ENCODE measurements at regions not wholly inside any gene's neighbourhood (a gene's known extent, or its start where the extent isn't known, plus 50 kb on each side); places are given as distances from the start of the nearest gene placed in this dataset.
"Not testable (repeated sequence)": the region's sequence is repeated elsewhere in the genome, so short reads cannot be mapped to it uniquely, and the experiment has no call there.

- no peak for DNase-seq
Observed at GRCh38 chr14:101083564-101084435, 180.3 kb upstream of the RTL1 start.

GRCh38 chr14:101084436-101084826 is 180.9 kb upstream of the RTL1 start:
- DNase-seq: no peak

- no peak for DNase-seq
Observed at GRCh38 chr14:101086926-101087325, 183.4 kb upstream of the RTL1 start.

DNA sequence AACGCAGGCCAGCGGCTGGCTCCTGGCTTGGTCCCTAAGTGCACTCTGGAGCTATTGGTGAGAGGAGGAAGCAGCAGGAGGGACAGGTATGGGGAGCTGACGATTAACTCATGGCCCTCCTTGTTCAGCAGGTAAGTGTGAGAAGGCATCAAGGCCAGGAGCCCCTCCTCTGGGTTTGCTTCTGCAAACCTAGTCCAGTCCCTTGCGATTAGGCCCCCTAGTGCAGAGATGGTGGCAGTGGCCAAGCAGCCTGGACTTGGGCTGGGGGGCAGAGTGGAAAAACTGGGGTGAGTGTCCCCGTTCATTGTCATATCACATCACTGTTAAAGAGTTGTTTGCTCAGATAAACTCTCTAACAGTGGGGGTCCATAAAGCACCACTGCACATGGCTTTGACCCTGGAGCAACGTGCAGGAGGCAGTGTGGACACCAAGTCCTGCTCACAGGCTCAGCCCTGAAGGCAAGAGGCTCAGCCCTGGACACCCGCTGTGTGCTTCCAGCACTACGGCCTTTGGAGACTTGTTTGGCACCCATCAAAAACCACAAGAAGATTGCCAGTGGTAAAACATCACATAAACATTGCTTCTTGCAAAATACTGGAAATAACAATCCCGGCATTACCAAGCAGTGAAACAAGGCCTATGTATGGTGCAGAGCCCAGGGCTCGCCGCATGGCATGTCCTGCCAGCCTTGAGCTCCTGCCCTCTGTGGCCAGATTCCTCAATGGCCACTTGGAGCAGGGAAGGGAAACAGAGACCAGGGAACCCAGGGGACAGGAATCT is 184.3 kb upstream of the RTL1 start:
- DNase-seq: no peak

- DNase-seq: no peak
Observed at GRCh38 chr14:101088395-101088667, 184.8 kb upstream of the RTL1 start.

- DNase-seq: no peak
Observed at GRCh38 chr14:101088714-101089113, 185.2 kb upstream of the RTL1 start.

DNA sequence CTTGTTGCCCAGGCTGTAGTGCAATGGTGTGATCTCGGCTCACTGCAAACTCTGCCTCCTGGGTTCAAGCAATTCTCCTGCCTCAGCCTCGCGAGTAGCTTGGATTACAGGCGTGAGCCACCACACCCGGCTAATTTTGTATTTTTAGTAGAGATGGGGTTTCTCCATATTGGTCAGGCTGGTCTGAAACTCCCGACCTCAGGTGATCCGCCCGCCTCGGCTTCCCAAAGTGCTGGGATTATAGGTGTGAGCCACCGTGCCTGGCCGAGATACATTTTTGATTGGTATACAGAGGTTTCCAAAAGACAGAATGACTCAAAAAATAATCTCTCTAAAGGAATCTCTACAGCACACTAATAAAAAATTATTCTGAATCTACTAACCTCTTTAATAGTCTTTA is 187.0 kb upstream of the RTL1 start:
- not testable (repeated sequence) for DNase-seq

DNA sequence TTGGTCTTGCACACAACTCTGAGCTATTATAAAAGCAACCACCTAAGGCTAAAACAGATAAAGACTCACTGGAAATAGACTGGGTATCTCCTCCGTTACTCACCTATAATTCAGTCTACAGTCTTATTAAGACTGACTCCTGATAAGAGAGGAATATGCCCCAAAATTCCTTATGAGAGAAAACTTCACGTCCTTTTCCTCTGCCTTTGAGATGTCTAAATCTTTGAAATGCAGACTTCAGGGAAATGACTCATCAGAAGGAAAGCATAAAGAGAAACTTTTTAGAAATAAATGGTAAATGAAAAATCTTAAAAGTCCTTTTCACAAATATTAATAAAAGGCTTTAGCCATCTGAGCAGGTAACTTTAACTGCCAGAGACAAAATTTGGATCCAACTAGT is 187.5 kb upstream of the RTL1 start:
- no peak for DNase-seq

DNA sequence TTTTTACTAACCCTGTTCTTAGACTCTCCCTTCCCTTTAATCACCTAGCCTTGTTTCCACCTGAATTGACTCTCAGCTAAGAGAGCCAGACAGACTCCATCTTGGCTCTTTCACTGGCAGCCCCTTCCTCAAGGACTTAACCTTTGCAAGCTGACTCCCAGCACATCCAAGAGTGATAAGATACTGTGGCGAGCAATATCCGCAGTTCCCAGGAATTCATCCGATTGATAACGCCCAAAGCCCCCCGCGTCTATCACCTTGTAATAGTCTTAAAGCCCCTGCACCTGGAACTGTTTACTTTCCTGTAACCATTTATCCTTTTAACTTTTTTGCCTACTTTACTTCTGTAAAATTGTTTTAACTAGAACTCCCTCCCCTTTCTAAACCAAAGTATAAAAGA is 191.4 kb upstream of the RTL1 start:
- DNase-seq: not testable (repeated sequence)

DNA sequence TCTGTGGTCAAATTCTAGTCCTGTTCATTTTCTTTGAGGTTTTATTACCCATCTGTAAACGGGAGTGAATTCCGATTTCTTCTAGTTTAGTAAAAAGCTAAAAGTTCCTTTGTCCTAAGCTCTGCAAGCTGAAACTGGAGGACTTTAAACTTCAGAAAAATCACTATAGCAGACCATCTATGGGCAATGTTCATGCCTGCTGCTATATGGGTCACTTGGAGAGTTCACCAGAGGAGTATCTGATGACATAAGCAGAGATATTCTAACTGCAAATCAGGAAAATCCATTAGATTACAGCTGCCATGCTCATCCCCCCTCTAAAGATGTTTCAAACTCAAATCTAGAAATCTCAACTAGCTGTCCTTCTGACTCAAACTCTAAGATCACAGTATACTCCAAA is 193.0 kb upstream of the RTL1 start:
- no peak for DNase-seq

- DNase-seq: no peak
Observed at GRCh38 chr14:101097109-101097793, 193.7 kb upstream of the RTL1 start.

GRCh38 chr14:101098177-101098576 is 194.7 kb upstream of the RTL1 start:
- DNase-seq: no peak

DNA sequence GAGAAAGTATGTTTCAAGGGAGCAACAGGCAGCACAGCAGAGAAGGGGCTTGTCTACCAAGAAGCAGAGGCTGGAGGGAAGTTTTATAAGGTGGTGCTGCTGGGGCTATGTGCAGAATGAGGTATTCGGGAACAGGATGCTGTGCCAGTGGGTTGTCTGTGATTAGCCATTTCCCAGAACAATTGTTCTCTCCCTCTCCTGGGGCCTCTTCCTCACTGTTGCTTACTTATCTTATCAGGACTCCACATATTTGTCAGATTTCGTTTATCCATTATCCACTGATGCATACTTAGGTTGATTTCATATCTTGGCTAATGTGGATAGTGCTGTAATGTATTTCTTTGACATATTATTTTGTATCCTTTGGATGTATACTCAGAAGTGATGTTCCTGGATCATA is 195.1 kb upstream of the RTL1 start:
- no peak for DNase-seq

DNA sequence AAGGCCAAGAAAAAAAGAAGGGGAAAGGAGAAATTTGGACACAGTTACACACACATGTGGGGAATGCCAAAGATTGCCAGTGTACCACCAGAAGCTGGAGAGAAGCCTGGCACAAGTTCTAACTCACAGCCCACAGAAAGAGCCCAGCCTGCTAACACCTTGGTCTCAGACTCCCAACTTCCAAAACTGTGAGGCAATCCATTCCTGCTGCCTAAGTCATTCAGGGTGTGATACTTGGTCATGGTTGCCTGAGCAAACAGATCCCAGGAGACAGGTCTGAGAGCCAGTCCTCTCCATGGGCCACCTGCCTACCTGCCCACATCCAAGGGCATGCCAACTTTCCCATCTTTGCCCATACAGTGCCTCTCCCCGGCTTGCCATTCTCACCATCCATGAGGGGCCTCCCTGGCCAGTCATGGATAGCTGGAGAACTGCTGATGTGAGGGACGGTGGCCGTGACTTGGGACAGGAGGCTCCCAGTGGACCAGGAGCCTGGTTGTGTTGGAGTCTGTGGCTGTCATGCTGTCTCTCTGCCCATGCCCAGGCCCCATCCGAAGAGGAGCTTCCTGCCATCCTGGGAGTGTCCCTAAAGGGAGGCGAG is 198.0 kb upstream of the RTL1 start:
- no peak for DNase-seq

DNA sequence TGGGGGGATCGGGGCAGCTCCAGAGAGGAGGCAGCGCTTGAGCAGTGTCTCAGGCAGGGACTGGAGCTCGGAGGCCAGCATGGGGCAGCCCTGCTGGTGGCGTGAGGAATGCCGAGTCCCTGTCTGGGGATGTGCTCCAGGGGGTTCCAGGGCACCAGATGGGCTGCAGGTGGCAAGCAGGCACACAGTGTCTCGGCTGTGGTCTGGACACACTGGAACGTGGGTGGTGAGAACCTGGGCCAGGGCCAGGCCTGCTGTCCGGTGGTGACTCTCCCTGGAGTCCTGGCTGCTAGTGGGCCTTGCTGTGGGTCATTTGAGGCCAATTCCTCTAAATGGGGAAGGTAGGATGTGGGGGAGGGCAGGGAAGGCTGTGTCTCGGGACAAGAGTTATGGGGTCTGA is 199.4 kb upstream of the RTL1 start:
- peak in 1 of 2 experiments; percentile 4 for DNase-seq

- DNase-seq: no peak
Observed at GRCh38 chr14:101103321-101103901, 199.9 kb upstream of the RTL1 start.

- DNase-seq: no peak
Observed at GRCh38 chr14:101104485-101104884, 201.0 kb upstream of the RTL1 start.

DNA sequence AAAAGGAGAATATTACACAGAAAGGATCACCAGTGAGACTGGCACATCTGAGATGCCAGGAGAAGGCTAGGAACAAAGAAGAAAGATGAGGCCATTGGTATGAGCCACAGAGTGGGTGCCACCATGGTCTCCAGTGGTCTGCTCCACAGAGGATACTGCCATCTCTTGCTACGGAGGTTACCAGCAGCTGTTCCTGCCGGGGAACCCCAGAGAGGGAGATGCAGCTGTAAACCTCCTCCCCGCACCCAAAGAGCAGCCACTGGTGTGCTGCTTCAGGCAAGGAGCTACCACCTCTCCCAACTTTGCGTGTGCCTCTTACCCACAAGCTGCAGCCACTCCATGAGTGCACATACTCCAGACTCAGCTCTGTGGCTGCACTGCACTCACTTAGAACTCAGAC is 201.5 kb upstream of the RTL1 start:
- no peak for DNase-seq

DNA sequence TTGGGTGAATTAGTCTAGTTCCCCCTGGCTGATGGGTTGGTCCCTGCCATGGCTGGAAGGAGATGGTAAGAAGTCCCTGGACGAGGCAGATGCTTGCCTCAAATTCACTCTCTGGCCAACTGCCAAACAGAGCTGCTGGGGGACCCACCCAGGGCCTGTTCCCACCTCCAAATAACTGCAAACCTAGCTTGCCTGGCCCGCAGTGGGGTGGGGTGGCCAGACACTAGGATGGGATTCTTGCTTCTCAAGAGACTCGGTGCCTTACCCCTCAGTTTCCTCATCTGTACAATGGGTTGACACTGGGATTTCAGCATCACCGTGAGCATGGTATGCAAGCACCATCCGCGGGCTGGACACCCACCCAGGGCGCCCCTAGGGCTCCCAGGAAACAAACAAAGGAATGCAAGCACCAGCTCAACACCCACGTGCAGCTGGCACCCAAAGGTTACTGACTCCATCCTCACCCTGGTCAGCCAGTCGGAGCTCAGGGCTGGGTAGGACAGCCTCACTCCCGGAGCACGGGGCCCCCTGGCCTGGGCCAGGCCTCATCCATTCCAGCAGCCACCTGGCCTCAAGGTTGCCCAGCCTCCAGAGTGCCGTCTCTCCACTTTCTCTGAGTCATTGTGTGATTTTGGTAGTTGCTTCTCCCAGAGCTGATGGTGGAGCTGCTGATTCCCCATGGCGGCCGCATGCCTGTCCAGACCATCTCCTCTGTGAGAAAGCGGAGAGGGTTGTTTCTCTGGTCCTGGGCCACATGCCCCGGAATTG is 205.2 kb upstream of the RTL1 start:
- no peak for DNase-seq

GRCh38 chr14:101109347-101109638 is 205.8 kb upstream of the RTL1 start:
- no peak for DNase-seq

- DNase-seq: no peak
Observed at GRCh38 chr14:101109981-101110728, 206.6 kb upstream of the RTL1 start.

Measured in cerebellar nuclear complex (tissue), 1 donor.